GM21717 (cell line): ENCODE measurements at regions not wholly inside any gene's neighbourhood (a gene's known extent, or its start where the extent isn't known, plus 50 kb on each side); places are given as distances from the start of the nearest gene placed in this dataset.

ENCODE experiments used
- ATAC-seq: cut with Tn5 transposase; IDR thresholded peaks from one replicate; pipeline ENCODE4 v1.9.1; 2021; ENCODE audit warnings: mild to moderate bottlenecking, moderate library complexity; ENCODE audit not compliant: unreplicated experiment

GRCh38 chr18:27699137-27699536, 477.8 kb downstream of the CDH2 start:
- ATAC-seq = no peak

GRCh38 chr18:27696148-27696547, 480.8 kb downstream of the CDH2 start:
- no peak for ATAC-seq

GRCh38 chr18:27695503-27695902, 481.4 kb downstream of the CDH2 start:
- no peak for ATAC-seq

GRCh38 chr18:27695052-27695451, 481.9 kb downstream of the CDH2 start:
- ATAC-seq = no peak

- no peak for ATAC-seq
These were observed 488.3 kb downstream of the CDH2 start for GRCh38 chr18:27688581-27688980.

- ATAC-seq = no peak
These were observed 489.5 kb downstream of the CDH2 start for GRCh38 chr18:27687351-27687979.

GRCh38 chr18:27685807-27686412, 491.0 kb downstream of the CDH2 start:
- no peak for ATAC-seq

- no peak for ATAC-seq
These were observed 491.8 kb downstream of the CDH2 start for GRCh38 chr18:27685091-27685490.

GRCh38 chr18:27674411-27674810, 489.3 kb upstream of the CHST9 start:
- ATAC-seq = no peak

- no peak for ATAC-seq
These were observed 488.8 kb upstream of the CHST9 start for GRCh38 chr18:27673861-27674260.

- ATAC-seq = no peak
These were observed 483.1 kb upstream of the CHST9 start for GRCh38 chr18:27668158-27668557.

- ATAC-seq = no peak
These were observed 482.0 kb upstream of the CHST9 start for GRCh38 chr18:27667064-27667463.

GRCh38 chr18:27666016-27666415, 480.9 kb upstream of the CHST9 start:
- ATAC-seq = no peak

- ATAC-seq = no peak
These were observed 480.2 kb upstream of the CHST9 start for GRCh38 chr18:27665264-27665799.

- no peak for ATAC-seq
These were observed 477.8 kb upstream of the CHST9 start for GRCh38 chr18:27662949-27663348.

- no peak for ATAC-seq
These were observed 477.4 kb upstream of the CHST9 start for GRCh38 chr18:27662537-27662936.

GRCh38 chr18:27661320-27662018, 476.4 kb upstream of the CHST9 start:
- ATAC-seq = no peak

- no peak for ATAC-seq
These were observed 471.8 kb upstream of the CHST9 start for GRCh38 chr18:27656905-27657304.

- no peak for ATAC-seq
These were observed 471.2 kb upstream of the CHST9 start for GRCh38 chr18:27656167-27656778.

- ATAC-seq = no peak
These were observed 468.1 kb upstream of the CHST9 start for GRCh38 chr18:27653247-27653646.

GRCh38 chr18:27652480-27653121, 467.5 kb upstream of the CHST9 start:
- ATAC-seq = peak; percentile 83
